Gastrocnemius medialis (tissue), 4 donors: ENCODE measurements at regions not wholly inside any gene's neighbourhood (a gene's known extent, or its start where the extent isn't known, plus 50 kb on each side); places are given as distances from the start of the nearest gene placed in this dataset.

Source experiments
- ATAC-seq, 2 donors: fragments of 150-250 bp; one replicate each; pipeline ENCODE4 v1.9.1; 2016
- DNase-seq, 2 donors: peaks; one replicate each; pipeline ENCODE4 v3.0.0-alpha.2; 2019
- H3K27ac ChIP-seq, 4 donors: fragments of 200-600 bp; sonication (generic); 1 replicate in 1 of 4; 2 replicates in 3 of 4; pipeline ENCODE4 v1.5.1; 2016 to 2018; ENCODE audit warnings: mild to moderate bottlenecking in 2 of 4, moderate library complexity in 1 of 4
- H3K27me3 ChIP-seq, 3 donors: fragments of 200-600 bp; sonication (generic) in 2 of 3; 1 replicate in 1 of 3; 2 replicates in 2 of 3; pipeline versions ENCODE4 v1.5.1 to v1.6.0; 2016 to 2019; ENCODE audit warnings: mild to moderate bottlenecking in 1 of 3, moderate library complexity in 1 of 3
- H3K36me3 ChIP-seq, 2 donors: fragments of 200-600 bp; sonication (generic) in 1 of 2; one replicate each; pipeline ENCODE4 v1.5.1; 2017 to 2018
- H3K4me1 ChIP-seq, 2 donors: fragments of 200-600 bp; sonication (generic) in 1 of 2; one replicate each; pipeline ENCODE4 v1.5.1; 2016 to 2017; ENCODE audit warnings: mild to moderate bottlenecking in 2 of 2
- H3K4me3 ChIP-seq, 4 donors: fragments of 200-600 bp; sonication (generic) in 3 of 4; 1 replicate in 1 of 4; 2 replicates in 3 of 4; pipeline ENCODE4 v1.5.1; 2016 to 2019; ENCODE audit warnings: mild to moderate bottlenecking in 2 of 4
- H3K9me3 ChIP-seq, 3 donors: fragments of 200-600 bp; sonication (generic) in 2 of 3; 1 replicate in 1 of 3; 2 replicates in 2 of 3; pipeline ENCODE4 v1.5.1; 2016 to 2019
- POLR2A ChIP-seq, 2 donors: fragments of 450-650 bp; IDR thresholded peaks; one replicate each; pipeline ENCODE4 v1.6.1; 2017; ENCODE audit warnings: antibody characterized with exemption in 2 of 2, mild to moderate bottlenecking in 2 of 2, moderate library complexity in 2 of 2
- in situ Hi-C, 4 donors: fragments of 200-750 bp; cut with MboI; loops; one replicate each; pipeline versions ENCODE4 v1.15.0 to v1.8.0; 2017; ENCODE audit warnings: low sequenced_read_pairs in 4 of 4
- intact Hi-C: fragments of 100-400 bp; cut with DNase I; formaldehyde crosslinking; loops from one replicate; pipeline ENCODE4 v1.15.1; 2023; ENCODE audit warnings: low total_unique reads
- TF ChIP-seq, protein P1 (sequence below), 5 experiments: fragments of 450-650 bp in 3 of 5; fragments of 200-600 bp in 2 of 5; sonication (generic) in 2 of 5; IDR thresholded peaks in 4 of 5; conservative IDR thresholded peaks in 1 of 5; 1 replicate in 4 of 5; 2 replicates in 1 of 5; pipeline ENCODE4 v1.5.1; 2016 to 2019; ENCODE audit warnings: antibody characterized with exemption in 5 of 5, mild to moderate bottlenecking in 3 of 5, moderate library complexity in 3 of 5

DNA sequence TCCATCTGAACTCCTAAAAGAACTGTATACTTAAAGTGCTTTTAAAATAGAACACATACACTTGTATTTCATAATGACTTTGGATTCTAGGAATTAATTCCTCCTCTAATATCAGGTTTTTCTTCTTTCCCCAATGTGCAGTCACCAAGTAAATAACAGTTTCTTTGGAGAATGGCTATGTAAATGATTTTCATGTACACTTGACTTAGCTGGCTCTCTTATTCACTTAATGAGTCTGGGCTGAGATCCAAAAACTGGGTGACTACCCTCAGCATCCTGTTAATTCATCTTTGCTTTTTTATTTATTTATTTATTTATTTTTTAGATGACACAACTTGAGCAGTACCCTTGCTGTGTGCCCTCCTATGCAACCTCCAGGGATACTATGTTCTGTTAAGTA lies 1003.7 kb downstream of the SLITRK1 start:
- intact Hi-C loops (no loop called here), in situ Hi-C loops (no loop called here)
- ATAC-seq, result no peak
- DNase-seq, result no peak
- Histone ChIP-seq H3K27me3 (no peaks in the 10 kb centered on the region), H3K27ac (no peak overlapping the region), H3K4me1 (no peaks in the 10 kb centered on the region), H3K36me3 (no peaks in the 10 kb centered on the region), H3K9me3 (no peaks in the 10 kb centered on the region), H3K4me3 (no peak overlapping the region)
- TF ChIP-seq POLR2A (IDR thresholded peaks at IDR 0.05), result no peak
- TF ChIP-seq, protein P1, sequence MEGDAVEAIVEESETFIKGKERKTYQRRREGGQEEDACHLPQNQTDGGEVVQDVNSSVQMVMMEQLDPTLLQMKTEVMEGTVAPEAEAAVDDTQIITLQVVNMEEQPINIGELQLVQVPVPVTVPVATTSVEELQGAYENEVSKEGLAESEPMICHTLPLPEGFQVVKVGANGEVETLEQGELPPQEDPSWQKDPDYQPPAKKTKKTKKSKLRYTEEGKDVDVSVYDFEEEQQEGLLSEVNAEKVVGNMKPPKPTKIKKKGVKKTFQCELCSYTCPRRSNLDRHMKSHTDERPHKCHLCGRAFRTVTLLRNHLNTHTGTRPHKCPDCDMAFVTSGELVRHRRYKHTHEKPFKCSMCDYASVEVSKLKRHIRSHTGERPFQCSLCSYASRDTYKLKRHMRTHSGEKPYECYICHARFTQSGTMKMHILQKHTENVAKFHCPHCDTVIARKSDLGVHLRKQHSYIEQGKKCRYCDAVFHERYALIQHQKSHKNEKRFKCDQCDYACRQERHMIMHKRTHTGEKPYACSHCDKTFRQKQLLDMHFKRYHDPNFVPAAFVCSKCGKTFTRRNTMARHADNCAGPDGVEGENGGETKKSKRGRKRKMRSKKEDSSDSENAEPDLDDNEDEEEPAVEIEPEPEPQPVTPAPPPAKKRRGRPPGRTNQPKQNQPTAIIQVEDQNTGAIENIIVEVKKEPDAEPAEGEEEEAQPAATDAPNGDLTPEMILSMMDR (IDR thresholded peaks at IDR 0.05 in 4 of 5, conservative IDR thresholded peaks at IDR 0.05 in 1 of 5), result no peak

DNA sequence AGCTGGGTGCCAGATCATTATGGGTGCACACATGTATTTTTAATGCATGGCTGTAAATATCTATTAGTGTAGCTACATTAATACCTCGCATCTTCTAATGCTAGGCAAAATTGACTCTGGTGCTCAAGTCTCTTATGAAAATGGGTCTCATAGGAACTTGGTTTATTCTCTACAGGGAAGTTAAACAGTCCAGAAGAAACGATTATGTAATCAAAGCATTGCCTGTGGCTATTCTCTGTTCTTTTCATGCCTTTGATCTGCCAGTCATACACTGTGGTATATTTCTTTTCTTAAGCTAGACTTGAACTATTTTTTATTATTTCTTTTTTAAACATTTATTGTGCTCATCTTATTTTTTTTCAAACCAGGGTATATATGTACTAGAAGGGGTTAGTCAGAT lies 1015.0 kb downstream of the SLITRK1 start:
- intact Hi-C loops (no loop called here), in situ Hi-C loops (no loop called here)
- DNase-seq, result no peak

GRCh38 chr13:82850644-82851043 lies 1031.6 kb downstream of the SLITRK1 start:
- DNase-seq (no peak), ATAC-seq (no peak)
- no peak overlapping the region for H3K27ac ChIP-seq
- H3K9me3 ChIP-seq, result no peaks in the 10 kb centered on the region
- H3K36me3 ChIP-seq, result no peaks in the 10 kb centered on the region
- in situ Hi-C loops (no loop called here), intact Hi-C loops (no loop called here)
- no peaks in the 10 kb centered on the region for H3K4me1 ChIP-seq
- no peak overlapping the region for H3K4me3 ChIP-seq
- TF ChIP-seq, protein P1 (IDR thresholded peaks at IDR 0.05 in 4 of 5, conservative IDR thresholded peaks at IDR 0.05 in 1 of 5), result no peak
- TF ChIP-seq POLR2A (IDR thresholded peaks at IDR 0.05), result no peak
- H3K27me3 ChIP-seq, result no peaks in the 10 kb centered on the region

More for the DNA sequence above, 1015.0 kb downstream of the SLITRK1 start:
- TF ChIP-seq, protein P1 (IDR thresholded peaks at IDR 0.05 in 4 of 5, conservative IDR thresholded peaks at IDR 0.05 in 1 of 5), result no peak
- H3K27ac ChIP-seq, result no peak overlapping the region
- ATAC-seq, result no peak
- no peaks in the 10 kb centered on the region for H3K27me3 ChIP-seq
- no peaks in the 10 kb centered on the region for H3K4me1 ChIP-seq
- H3K36me3 ChIP-seq, result no peaks in the 10 kb centered on the region
- H3K4me3 ChIP-seq, result no peak overlapping the region
- H3K9me3 ChIP-seq, result no peaks in the 10 kb centered on the region

DNA sequence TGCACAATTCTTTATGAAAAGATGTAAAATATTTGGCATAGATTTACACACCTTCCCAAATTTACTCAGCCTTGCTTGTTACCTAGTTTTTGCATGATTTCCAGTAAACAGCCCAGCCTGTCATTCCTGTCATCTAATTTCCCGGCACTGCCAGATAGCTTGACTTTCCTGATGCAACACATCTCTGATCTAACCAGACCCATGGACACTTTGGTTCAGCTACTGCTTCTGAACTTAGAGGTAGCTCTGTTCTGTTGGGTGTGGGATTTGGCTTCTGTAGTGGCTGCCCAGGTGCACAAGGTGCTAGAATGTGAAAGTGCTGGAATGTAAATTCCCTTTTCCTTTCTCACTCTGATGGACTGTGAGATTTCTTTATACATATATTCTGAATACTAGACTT lies 1033.5 kb downstream of the SLITRK1 start:
- DNase-seq (no peak), ATAC-seq (no peak)
- Histone ChIP-seq H3K36me3 (no peaks in the 10 kb centered on the region), H3K9me3 (no peaks in the 10 kb centered on the region), H3K4me3 (no peak overlapping the region), H3K4me1 (no peaks in the 10 kb centered on the region), H3K27me3 (no peaks in the 10 kb centered on the region), H3K27ac (no peak overlapping the region)
- in situ Hi-C loops (no loop called here), intact Hi-C loops (no loop called here)
- TF ChIP-seq POLR2A (IDR thresholded peaks at IDR 0.05), result no peak
- TF ChIP-seq, protein P1 (IDR thresholded peaks at IDR 0.05 in 4 of 5, conservative IDR thresholded peaks at IDR 0.05 in 1 of 5), result no peak

DNA sequence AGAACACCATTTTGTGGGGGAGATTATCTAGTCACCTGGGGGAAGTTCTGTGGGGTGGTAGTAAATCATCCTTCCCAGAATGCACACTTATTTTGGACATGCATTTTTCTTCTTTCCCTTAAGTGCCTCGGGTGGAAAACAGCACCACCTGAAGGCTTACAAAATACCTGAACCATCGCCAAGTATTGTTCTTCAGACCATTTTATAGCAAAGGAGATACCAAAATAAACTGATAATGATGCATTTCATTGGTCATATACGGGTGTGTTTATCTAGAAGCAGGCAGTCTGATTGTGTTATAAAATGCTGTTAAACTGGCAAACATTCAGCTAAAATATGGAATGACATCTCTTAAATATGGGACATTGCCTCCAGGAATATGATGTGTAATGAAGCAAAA lies 1034.7 kb downstream of the SLITRK1 start:
- no peaks in the 10 kb centered on the region for H3K9me3 ChIP-seq
- in situ Hi-C loops, result no loop called here
- no peak overlapping the region for H3K27ac ChIP-seq
- TF ChIP-seq, protein P1 (IDR thresholded peaks at IDR 0.05 in 4 of 5, conservative IDR thresholded peaks at IDR 0.05 in 1 of 5), result no peak
- no peak for TF ChIP-seq POLR2A (IDR thresholded peaks at IDR 0.05)
- no peaks in the 10 kb centered on the region for H3K27me3 ChIP-seq
- ATAC-seq, result no peak
- no peak for DNase-seq
- H3K4me1 ChIP-seq, result no peaks in the 10 kb centered on the region
- intact Hi-C loops, result no loop called here
- no peaks in the 10 kb centered on the region for H3K36me3 ChIP-seq
- H3K4me3 ChIP-seq, result no peak overlapping the region
